ENCODE measurements at regions not wholly inside any gene's neighbourhood (a gene's known extent, or its start where the extent isn't known, plus 50 kb on each side); places are given as distances from the start of the nearest gene placed in this dataset.

GRCh38 chr4:104896660-104897645 lies 249.7 kb upstream of the TET2 start:
- Histone ChIP-seq H4K20me1 (ENCODE audit: insufficient read depth, low read length) (no peaks in the 10 kb centered on the region), H3K9me2 (ENCODE audit: low read depth, low read length) (no peaks in the 10 kb centered on the region), H3K27ac (ENCODE audit: low read depth, low read length, poor library complexity, severe bottlenecking) (no peak overlapping the region), H3K4me3 (ENCODE audit: low read depth, low read length, poor library complexity, severe bottlenecking) (no peak overlapping the region), H3K4me1 (ENCODE audit: insufficient read depth, low read length, severe bottlenecking) (no peaks in the 10 kb centered on the region), H3F3A (ENCODE audit: insufficient read depth, low read length) (no peaks in the 10 kb centered on the region), H3K79me2 (ENCODE audit: insufficient read depth, low read length) (no peaks in the 10 kb centered on the region), H2AFZ (ENCODE audit: low read length) (no peak overlapping the region), H3K9me3 (ENCODE audit: low read length) (no peaks in the 10 kb centered on the region), H3K27me3 (ENCODE audit: insufficient read depth, low read length) (no peaks in the 10 kb centered on the region), H3K36me3 (ENCODE audit: insufficient read depth, low read length) (no peaks in the 10 kb centered on the region), H3K4me2 (ENCODE audit: low read length) (no peak overlapping the region), H3K9ac (ENCODE audit: low read length) (no peak overlapping the region)
- TF ChIP-seq CTCF (IDR thresholded peaks at IDR 0.05; ENCODE audit: low read length) (no peak), EZH2 (IDR thresholded peaks at IDR 0.05; ENCODE audit: borderline replicate concordance, low read length) (no peak)

- H3K9me2 ChIP-seq (ENCODE audit: low read depth, low read length), result no peaks in the 10 kb centered on the region
- TF ChIP-seq CTCF (IDR thresholded peaks at IDR 0.05; ENCODE audit: low read length), result no peak
- no peak for TF ChIP-seq EZH2 (IDR thresholded peaks at IDR 0.05; ENCODE audit: borderline replicate concordance, low read length)
- no peaks in the 10 kb centered on the region for H3K27me3 ChIP-seq (ENCODE audit: insufficient read depth, low read length)
- no peak overlapping the region for H3K27ac ChIP-seq (ENCODE audit: low read depth, low read length, poor library complexity, severe bottlenecking)
- no peaks in the 10 kb centered on the region for H4K20me1 ChIP-seq (ENCODE audit: insufficient read depth, low read length)
- H3F3A ChIP-seq (ENCODE audit: insufficient read depth, low read length), result no peaks in the 10 kb centered on the region
- no peaks in the 10 kb centered on the region for H3K9me3 ChIP-seq (ENCODE audit: low read length)
- H2AFZ ChIP-seq (ENCODE audit: low read length), result no peak overlapping the region
- H3K4me3 ChIP-seq (ENCODE audit: low read depth, low read length, poor library complexity, severe bottlenecking), result no peak overlapping the region
- H3K79me2 ChIP-seq (ENCODE audit: insufficient read depth, low read length), result no peaks in the 10 kb centered on the region
- H3K9ac ChIP-seq (ENCODE audit: low read length), result no peak overlapping the region
- H3K36me3 ChIP-seq (ENCODE audit: insufficient read depth, low read length), result no peaks in the 10 kb centered on the region
- no peaks in the 10 kb centered on the region for H3K4me1 ChIP-seq (ENCODE audit: insufficient read depth, low read length, severe bottlenecking)
- no peak overlapping the region for H3K4me2 ChIP-seq (ENCODE audit: low read length)
Observed at GRCh38 chr4:104899863-104900262, 246.8 kb upstream of the TET2 start.

GRCh38 chr4:104901438-104901837 lies 245.2 kb upstream of the TET2 start:
- H3K4me3 ChIP-seq (ENCODE audit: low read depth, low read length, poor library complexity, severe bottlenecking), result no peak overlapping the region
- H3K4me2 ChIP-seq (ENCODE audit: low read length), result no peak overlapping the region
- H3K27me3 ChIP-seq (ENCODE audit: insufficient read depth, low read length), result no peaks in the 10 kb centered on the region
- H3F3A ChIP-seq (ENCODE audit: insufficient read depth, low read length), result no peaks in the 10 kb centered on the region
- no peaks in the 10 kb centered on the region for H3K9me3 ChIP-seq (ENCODE audit: low read length)
- H3K4me1 ChIP-seq (ENCODE audit: insufficient read depth, low read length, severe bottlenecking), result no peaks in the 10 kb centered on the region
- H3K9me2 ChIP-seq (ENCODE audit: low read depth, low read length), result no peaks in the 10 kb centered on the region
- TF ChIP-seq EZH2 (IDR thresholded peaks at IDR 0.05; ENCODE audit: borderline replicate concordance, low read length), result no peak
- TF ChIP-seq CTCF (IDR thresholded peaks at IDR 0.05; ENCODE audit: low read length), result peak; percentile 22; the same call in 1 of the 2 replicates
- no peak overlapping the region for H2AFZ ChIP-seq (ENCODE audit: low read length)
- H3K27ac ChIP-seq (ENCODE audit: low read depth, low read length, poor library complexity, severe bottlenecking), result no peak overlapping the region
- no peaks in the 10 kb centered on the region for H4K20me1 ChIP-seq (ENCODE audit: insufficient read depth, low read length)
- no peaks in the 10 kb centered on the region for H3K36me3 ChIP-seq (ENCODE audit: insufficient read depth, low read length)
- H3K79me2 ChIP-seq (ENCODE audit: insufficient read depth, low read length), result no peaks in the 10 kb centered on the region
- no peak overlapping the region for H3K9ac ChIP-seq (ENCODE audit: low read length)
